GM21447 (cell line): ENCODE measurements at regions not wholly inside any gene's neighbourhood (a gene's known extent, or its start where the extent isn't known, plus 50 kb on each side); places are given as distances from the start of the nearest gene placed in this dataset.
"Not testable (repeated sequence)": the region's sequence is repeated elsewhere in the genome, so short reads cannot be mapped to it uniquely, and the experiment has no call there.

ENCODE experiments used
- ATAC-seq: cut with Tn5 transposase; IDR thresholded peaks from one replicate; pipeline ENCODE4 v1.9.1; 2021; ENCODE audit not compliant: unreplicated experiment

DNA sequence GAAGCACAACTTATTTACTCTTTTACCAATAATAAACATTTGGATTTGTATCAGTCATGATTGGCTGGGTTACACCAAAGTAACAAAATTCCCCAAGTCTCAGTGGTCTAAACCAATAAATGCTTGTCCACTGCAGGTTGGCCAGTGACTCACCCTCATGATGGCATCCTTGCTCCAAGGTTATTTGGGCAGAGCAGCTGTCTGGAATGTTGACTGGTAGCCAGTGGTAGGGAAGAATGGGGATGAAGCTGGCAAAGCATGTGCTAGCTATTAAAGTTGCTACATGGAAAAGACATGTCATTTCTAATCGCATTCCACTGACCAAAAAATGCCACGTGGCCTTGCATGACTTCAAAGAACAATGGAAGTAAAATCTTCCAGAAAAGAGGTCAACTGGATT, 1168.7 kb upstream of the CELF2 start:
- no peak for ATAC-seq

DNA sequence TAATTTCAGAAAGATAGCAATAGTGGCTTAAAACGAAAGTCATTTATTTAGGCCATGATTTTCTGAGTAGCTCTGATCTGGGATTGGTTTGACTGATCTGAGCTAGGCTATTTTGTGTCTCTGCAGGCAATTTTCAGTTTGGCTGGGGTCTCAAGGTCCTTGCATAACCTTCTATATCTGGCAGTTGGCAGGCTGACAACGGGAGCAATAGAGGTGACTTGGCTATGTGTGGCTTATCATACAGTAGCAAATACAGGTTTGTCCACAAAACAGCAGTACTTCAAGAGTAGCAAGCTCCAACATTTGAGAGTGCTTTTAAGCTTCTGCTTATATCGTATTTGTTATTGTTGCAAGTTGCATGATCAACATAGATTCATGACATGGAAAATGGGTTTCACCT, 1167.3 kb upstream of the CELF2 start:
- no peak for ATAC-seq

DNA sequence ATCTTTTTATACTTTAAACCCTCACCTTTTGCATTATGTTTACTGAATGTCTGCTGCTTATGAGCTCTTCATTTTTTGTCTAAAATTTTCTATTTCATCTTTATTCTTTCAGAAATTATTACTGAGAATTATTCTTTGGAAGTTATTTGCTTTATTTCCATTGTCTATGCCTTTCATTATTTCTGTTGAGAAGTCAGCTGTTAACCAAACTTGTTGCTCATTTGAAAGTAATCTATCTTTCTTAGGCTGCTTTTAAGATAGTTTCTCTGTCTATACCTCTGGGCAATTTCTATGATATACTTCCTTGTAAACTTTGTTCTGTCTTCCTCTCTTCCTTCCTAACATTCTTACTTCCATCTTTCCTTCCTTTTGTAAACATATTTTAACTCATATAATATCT, 1165.9 kb upstream of the CELF2 start:
- no peak for ATAC-seq

DNA sequence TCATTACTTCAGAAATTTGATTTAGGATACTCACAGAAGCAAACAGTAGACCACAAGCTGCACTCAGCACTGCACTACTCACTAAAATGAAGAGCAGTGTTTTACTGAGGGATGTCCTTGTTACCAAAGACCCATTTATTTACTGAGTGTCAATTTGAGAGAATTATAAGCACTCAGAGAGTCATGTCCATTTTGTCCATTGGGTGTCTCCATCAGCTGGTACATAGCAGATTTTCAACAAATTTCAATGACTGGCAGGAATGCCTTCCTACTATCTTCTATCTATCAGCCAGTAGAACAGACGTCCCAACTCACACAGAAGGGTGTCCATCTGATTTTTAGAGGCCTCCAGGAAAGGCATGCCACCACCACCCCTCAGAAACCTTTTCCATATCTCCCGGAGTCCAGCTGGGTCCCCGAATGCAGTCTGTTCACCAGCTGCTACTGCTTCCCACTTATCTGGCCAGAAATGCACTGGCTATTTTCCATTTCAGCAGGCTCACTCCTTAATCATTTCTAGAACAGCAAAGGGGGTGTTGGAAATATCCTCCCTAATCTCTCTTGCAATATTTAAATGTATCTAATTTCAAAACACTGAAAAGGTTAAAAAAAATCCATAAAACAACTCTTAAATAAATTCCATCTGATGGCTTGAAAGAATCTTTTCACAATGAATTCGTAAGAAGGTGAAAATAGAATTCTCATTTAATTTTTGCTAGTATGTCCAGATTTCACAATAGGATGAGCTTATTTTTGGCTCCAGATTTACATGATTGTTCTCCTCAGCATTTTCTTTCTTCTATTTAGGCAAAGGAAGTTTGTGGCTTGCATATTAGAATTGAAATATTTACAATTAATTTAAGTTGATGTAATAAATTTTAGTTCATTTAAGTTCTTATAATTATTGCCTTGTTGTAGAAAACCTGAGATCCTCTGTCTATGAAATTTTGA, 1164.0 kb upstream of the CELF2 start:
- ATAC-seq: no peak

DNA sequence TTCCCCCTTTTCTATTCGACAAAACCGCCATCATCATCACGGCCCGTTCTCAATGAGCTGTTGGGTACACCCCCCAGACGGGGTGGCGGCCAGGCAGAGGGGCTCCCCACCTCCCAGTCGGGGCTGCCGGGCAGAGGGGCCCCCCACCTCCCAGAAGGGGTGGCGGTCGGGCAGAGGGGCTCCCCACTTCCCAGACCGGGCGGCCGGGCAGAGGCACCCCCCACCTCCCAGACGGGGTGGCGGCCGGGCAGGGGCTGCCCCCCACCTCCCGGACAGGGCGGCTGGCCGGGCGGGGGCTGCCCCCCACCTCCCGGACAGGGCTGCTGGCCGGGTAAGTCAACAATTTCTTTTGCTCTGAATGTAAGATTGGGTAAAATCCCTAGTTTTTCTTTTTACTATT, 1162.2 kb upstream of the CELF2 start:
- not testable (repeated sequence) for ATAC-seq

DNA sequence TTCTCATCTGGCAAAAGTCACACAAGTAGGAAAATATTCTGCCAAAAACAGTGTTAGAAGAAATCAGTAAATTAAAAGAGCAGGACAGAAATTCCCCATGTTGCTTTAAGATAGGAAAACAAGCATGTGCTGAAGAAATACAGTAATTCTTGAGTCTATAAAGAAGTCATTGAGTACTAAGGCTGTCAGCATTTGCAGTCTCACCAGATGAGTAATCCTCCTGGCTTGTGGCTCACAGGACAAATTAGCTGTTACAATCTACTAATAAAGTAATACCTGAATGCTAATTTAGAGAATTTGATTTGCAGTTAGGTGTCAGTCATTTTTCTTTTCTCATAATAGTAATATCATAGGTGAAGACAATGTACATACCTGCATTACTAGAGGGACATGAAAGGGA, 1158.9 kb upstream of the CELF2 start:
- no peak for ATAC-seq

DNA sequence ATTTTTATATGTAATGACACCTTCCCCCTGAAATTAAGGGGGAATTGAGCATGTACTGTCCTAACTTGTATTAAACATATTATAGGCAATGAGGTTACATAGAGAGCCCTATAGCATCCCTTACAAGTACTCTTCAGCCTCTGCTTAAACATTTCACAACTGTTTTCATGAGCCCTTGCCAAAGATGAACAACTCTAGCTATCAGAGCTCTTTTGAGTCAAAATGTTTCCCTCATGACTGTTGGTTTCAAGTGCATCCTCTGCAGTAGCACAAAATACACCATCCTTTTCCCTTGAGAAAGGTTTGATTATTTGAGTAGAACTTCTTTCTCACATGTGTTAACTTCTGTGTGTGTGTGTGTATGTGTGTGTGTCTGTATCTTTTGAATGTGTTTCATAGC, 1157.6 kb upstream of the CELF2 start:
- ATAC-seq: no peak

DNA sequence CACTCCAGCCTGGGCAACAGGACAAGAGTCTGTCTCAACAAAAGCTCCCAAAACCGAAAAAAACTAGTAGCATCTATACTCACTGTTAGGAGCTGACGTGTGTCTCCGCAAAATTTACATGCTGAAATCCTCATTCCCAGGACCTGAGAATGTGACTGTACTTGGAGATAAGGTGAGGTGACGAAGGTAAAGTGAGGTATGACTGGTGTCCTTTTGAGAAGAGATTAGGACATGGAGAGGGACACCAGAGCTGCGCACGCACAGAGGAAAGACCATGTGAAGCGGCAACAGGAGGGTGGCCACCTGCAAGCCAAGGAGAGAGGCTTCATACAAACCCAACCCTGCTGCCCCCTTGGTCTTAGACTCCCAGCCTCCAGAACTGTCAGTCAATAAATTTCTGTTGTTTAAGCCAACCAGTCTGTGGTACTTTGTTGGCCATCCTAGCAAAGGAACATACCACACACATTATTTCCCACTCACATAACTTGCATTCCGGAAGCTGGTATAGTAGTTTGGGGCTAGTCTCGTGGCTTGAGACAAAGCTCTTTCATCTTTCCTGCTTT, 1154.0 kb upstream of the CELF2 start:
- ATAC-seq: no peak

DNA sequence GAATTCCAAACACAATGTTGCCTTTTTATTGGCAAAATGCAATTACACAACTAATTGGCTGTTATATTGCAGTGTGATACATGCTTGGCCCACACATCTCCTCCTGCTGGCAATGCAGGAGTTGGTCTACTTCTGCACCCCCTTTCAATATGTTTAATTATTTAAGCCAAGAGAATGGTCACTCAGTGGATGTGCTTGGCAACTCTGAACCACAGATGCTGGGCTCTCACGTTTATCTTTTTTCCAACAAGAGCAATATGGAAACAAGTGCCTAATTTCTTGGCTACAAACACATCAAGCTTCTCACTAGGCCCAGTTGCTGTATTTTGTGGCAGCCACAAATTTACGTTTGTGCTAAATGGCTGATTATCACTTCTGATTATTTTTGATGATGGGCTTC, 1149.2 kb upstream of the CELF2 start:
- ATAC-seq: no peak

DNA sequence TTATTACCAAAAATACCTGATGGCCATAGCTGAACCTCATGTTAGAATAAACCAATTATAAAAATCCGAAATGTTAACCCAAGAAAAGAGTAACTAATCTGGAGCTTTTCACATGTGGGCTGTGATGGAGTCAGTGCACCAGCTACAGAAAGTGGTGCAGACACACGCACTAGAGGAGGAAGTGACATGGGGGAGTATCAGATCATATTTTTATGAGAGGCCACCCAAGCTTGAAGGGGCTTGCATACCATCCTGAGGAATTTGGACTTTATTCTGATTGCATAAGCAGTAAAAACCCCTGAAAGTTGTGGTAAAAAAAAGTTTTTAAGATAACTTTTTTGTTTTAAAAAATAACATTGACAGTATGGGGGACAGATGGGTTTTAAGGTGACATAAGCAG, 1148.5 kb upstream of the CELF2 start:
- no peak for ATAC-seq

DNA sequence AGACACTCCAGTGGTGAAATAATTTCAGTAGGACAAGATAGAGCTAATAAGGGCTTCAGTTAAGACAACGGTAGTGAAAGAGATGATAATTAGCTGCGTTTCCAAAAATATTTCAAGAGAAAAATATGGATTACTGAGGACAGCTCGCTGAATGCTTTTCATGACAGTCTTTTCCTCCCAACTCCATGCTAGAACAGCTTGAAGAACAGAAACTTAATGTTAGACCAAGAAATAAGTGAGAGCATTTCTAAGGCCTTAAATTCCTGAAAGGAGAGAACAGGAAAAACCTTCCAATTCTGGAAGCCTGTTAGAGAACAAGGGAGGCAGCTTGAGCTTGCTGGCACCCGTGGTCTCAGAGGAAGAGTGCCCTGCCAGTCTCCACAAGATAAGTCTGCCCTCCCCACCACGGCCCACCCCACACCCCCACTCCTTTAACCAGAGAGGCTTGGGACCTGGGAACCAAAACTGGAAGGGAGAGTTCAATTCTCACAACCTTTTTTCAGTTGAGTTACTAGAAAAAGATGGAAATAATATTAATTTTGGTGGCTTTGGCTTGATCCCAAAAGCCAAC, 1148.0 kb upstream of the CELF2 start:
- ATAC-seq: no peak

DNA sequence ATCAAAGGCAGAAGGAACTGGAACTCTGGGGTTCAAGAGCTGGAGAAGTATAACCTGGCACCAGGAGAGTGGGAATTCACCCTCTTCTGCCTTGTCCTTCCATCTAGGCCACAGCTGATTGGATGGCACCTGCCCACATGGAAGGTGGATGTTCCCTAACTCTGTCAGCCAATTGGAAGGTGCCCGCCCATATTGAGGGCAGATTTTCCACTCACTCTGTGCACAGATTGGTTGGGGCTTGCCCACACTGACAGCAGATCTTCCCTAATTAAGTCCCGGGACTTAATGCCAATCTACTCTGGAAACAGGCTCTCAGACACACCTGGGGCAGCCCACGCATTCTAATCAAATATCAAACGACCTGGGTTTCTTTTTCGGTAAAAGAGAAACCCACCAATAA, 1142.3 kb upstream of the CELF2 start:
- ATAC-seq: no peak

DNA sequence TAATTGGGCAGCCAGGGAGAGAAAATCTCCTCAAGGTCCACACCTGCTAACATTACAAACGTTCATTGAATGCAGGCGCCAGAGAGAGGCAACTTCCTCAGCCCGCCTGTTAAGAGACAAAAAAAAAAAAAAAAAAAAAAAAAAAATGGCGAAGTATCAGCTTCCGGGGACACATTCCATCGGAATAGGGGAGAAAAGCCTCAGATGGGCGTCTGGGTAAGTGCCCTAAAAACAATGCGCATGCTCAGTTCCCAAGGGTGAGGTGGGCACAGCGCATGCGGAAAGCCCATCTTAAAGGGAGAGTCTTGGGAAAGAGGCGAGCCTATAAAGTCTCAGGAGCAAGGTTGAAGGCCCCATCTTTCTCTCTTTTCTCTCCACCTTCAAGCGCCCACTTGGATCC, 1139.7 kb upstream of the CELF2 start:
- ATAC-seq: no peak

DNA sequence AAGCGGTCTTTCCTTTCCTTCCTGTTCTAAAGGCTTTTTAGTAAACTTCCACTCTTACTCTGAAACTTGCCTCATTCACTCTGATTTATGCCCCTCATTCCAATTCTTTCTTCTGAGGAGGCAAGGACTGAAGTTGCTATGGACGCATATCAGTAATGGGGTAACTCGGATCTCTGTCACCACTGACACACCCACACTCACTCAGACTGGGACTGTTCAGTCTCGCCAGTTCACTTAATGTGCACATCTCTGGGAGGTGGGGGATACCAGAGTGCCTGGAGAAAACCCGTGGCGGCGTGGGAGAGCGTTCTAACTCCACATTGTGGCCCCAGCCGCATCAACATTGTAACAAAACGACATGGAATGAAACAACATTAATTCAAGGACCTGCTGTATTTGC, 1139.3 kb upstream of the CELF2 start:
- no peak for ATAC-seq

DNA sequence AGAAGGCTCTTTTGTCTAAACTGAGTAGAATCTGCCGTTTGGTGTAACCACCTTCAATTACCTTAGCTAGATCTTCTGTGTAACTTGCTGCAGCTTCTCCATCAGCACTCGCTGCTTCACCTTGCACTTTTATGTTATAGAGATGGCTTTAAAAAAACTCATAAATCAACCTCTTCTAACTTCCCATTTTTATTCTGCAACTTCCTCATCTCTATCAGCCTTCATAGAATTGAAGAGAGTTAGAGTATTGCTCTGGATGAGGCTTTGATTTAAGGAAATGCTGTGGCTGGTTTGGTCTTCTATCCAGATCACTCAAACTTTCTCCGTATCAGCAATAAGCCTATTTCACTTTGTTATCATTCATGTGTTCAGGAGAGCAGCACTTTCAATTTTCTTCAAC, 1131.9 kb upstream of the CELF2 start:
- ATAC-seq: no peak

DNA sequence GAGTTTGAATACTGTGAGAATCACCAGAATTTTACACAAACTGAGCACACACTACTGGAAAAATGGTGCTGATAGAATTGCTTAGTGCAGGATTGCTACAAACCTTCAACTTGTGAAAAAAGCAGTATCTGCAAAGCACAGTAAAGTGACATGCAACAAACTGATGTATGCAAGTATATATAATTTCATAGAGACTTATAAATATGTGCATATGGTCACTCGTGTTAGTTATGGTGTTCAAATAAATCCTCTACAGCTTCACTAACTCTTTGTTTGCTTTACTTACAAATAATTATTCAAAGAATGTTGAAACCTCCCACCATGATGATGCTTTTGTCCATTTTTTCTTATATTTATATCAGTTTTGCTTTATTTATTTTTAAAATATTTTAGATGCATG, 1130.9 kb upstream of the CELF2 start:
- ATAC-seq: no peak

DNA sequence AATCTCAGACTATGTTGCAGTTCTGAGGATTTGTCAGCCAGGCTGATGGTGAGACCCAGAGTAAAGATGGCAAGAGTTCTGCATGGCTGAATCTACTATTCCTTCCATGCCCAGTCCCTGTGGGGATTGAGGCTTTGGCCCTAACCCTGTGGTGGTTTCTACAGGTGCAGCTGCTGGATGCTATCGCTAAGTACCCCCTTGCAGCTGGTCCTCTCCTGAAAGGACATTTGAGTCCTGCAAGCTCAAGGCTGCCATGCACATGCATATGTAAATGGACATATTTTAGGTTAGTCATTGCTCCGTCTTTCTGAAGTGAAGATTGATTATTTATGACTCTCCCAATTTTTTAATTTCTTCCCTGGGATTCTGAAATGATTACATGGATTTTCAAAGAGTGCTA, 1122.2 kb upstream of the CELF2 start:
- no peak for ATAC-seq

DNA sequence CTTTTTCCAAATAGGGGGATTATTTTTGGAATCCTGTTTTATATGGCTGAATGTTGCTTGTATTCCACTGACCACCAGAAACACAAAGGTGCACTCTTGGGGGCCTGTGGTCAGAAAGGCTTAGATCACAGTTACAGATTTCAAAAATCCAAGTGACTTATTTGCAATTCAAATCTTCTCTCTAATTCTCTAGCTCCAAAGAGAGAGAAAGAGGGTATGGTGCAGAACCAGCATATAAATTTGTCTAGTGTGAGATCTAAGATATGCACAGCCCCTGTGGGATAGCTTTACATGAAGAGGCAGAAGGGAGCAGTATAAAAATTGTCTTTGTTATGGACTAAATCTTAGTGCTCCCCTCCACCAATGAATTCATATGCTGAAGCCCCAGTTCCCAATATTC, 1121.7 kb upstream of the CELF2 start:
- no peak for ATAC-seq

DNA sequence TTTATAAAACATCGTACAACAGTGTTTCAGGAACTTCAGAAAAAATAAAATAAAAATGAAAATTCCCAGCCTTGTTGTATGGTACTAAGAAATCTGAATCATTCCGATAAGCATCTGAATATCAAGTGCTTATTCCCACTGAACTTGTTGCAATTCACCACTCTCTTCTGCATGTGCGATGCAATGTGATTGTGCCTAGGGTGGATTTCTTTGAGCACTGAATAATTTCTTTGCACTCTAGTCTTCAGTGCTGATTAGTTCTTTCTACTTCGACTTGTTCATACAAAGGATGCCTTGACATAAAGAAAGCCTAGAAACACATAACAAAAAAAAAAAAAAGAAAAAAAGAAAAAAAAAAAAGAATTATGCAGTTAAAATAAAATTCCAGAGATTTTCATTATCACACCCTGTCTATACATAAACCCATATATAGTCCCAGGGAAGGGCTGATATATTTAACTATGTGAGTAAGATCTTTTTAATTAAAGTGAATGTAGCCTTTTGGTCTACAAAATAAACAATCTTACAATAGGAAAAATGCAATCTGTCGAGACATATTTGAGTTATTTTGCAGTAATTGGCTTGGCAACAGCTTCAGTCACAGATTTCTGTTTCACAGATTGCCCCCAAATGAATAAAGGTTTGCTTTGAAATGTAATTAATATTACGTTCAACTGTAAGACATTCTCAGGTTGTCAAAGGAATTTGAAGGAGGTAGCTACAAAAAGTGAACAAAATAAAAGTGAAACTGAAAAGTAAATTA, 1118.9 kb upstream of the CELF2 start:
- no peak for ATAC-seq

DNA sequence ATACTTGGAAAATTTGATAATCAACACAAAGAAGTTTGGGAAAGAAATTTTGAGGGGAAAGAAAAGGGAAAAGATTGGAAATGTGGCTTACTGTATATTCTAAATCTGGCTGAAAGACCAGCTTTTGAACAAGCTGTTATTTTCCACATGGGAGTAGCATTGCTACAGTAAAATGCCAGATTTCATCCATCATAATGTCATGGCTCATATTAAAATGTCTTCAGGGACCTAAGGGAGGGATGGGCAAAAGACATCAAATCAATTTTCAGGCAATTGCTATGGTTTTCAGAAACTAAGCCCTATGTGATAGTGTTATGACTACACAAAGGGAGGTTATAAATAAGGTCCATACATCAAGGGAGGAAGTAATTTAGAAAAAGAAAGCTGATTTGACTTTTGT, 1116.9 kb upstream of the CELF2 start:
- ATAC-seq: no peak

DNA sequence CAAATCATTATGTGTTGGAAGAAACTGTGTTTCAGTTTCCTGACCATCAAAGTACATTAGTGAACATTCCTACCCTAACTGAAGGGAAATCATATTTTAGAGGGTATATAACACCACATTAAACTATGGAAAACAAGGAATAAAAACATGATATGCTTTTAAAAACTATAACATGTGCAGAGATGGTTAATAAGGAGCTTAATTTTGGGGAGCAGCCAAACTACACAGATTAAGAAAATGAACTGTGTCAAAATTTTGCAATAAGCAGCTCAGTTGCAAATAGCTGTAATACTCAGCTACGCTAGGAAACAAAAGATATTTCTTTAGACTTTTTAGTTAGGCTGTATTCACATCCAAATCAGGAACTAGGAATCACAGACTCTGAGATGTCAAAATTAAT, 1115.7 kb upstream of the CELF2 start:
- no peak for ATAC-seq

DNA sequence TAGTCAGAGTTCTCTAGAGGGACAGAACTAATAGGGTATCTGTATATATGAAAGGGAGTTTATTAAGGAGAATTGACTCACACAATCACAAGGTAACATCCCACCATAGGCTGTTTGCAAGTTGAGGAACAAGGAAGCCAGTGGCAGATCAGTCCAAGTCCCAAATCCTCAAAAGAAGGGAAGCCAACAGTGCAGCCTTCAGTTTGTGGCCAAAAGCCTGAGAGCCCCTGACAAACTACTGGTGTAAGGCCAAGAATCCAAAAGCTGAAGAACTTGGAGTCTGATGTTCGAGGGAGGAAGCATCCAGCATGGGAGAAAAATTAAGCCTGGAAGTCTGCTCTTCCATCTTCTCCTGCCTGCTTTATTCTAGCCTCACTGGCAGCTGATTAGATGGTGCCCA, 1107.2 kb upstream of the CELF2 start:
- ATAC-seq: no peak
